ENCODE measurements at regions not wholly inside any gene's neighbourhood (a gene's known extent, or its start where the extent isn't known, plus 50 kb on each side); places are given as distances from the start of the nearest gene placed in this dataset.

DNA sequence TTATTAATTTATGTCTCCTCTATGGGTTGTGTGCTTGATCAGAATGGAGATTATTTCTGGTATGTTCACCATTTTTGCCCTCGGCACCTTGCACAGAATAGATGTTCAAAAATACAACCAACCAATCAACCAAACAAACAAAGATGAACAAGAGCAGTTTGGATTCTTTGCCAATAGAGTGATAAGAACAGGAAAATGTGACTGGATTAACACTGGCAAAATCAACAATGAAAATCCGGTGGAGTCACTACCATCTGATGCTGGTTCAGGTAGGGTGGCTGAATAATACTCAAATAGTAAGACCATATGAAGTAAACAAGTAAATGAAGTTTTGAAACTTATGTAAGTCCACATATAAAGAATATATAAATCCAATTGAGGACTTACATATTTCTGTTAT lies 685.0 kb upstream of the EPHA5 start:
- H3K9ac ChIP-seq, result no peak overlapping the region
- CTCF ChIA-PET, result no interaction called here
- H3K27ac ChIP-seq (ENCODE audit: low read depth in 2 of 2, low read length in 1 of 2), result no peak overlapping the region
- WGBS (ENCODE audit: low lambda C conversion rate), result 4% methylated on average over 2 of the region's 2 CpGs
- TF ChIP-seq RFX5 (IDR thresholded peaks at IDR 0.05; ENCODE audit: low read length) (no peak), GABPA (IDR thresholded peaks at IDR 0.05; ENCODE audit: low read depth) (no peak), MEF2A (IDR thresholded peaks at IDR 0.05; ENCODE audit: borderline replicate concordance, low read depth) (no peak), POLR2AphosphoS5 (IDR thresholded peaks at IDR 0.05; ENCODE audit: low read depth, low read length) (no peak)
- TF ChIP-seq, protein P1, sequence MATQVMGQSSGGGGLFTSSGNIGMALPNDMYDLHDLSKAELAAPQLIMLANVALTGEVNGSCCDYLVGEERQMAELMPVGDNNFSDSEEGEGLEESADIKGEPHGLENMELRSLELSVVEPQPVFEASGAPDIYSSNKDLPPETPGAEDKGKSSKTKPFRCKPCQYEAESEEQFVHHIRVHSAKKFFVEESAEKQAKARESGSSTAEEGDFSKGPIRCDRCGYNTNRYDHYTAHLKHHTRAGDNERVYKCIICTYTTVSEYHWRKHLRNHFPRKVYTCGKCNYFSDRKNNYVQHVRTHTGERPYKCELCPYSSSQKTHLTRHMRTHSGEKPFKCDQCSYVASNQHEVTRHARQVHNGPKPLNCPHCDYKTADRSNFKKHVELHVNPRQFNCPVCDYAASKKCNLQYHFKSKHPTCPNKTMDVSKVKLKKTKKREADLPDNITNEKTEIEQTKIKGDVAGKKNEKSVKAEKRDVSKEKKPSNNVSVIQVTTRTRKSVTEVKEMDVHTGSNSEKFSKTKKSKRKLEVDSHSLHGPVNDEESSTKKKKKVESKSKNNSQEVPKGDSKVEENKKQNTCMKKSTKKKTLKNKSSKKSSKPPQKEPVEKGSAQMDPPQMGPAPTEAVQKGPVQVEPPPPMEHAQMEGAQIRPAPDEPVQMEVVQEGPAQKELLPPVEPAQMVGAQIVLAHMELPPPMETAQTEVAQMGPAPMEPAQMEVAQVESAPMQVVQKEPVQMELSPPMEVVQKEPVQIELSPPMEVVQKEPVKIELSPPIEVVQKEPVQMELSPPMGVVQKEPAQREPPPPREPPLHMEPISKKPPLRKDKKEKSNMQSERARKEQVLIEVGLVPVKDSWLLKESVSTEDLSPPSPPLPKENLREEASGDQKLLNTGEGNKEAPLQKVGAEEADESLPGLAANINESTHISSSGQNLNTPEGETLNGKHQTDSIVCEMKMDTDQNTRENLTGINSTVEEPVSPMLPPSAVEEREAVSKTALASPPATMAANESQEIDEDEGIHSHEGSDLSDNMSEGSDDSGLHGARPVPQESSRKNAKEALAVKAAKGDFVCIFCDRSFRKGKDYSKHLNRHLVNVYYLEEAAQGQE (IDR thresholded peaks at IDR 0.05; ENCODE audit: low read depth, low read length), result no peak
- no peaks in the 10 kb centered on the region for H3F3A ChIP-seq (replicated peaks; ENCODE audit: insufficient read depth)
- no peak overlapping the region for H3K4me2 ChIP-seq
- no peak overlapping the region for H2AFZ ChIP-seq (ENCODE audit: low read depth)
- no peaks in the 10 kb centered on the region for H3K9me3 ChIP-seq
- DNase-seq, result no peak
- H4K20me1 ChIP-seq (ENCODE audit: insufficient read depth), result no peaks in the 10 kb centered on the region
- no peaks in the 10 kb centered on the region for H3K79me2 ChIP-seq (ENCODE audit: insufficient read depth)
- H3K9me2 ChIP-seq, result no peaks in the 10 kb centered on the region
- no peak overlapping the region for H3K4me3 ChIP-seq (ENCODE audit: low read depth in 2 of 2, low read length in 1 of 2)
- no peaks in the 10 kb centered on the region for H3K27me3 ChIP-seq (ENCODE audit: insufficient read depth)
- POLR2A ChIA-PET, result no interaction called here
- no peaks in the 10 kb centered on the region for H3K36me3 ChIP-seq (replicated peaks in 1 of 2; ENCODE audit: control insufficient read depth in 1 of 2, insufficient read depth in 2 of 2, low read length in 1 of 2)
- no peaks in the 10 kb centered on the region for H3K4me1 ChIP-seq (ENCODE audit: control insufficient read depth in 1 of 2, insufficient read depth in 2 of 2, low read depth in 1 of 2, low read length in 1 of 2)

- Histone ChIP-seq H3K27ac (ENCODE audit: low read depth in 2 of 2, low read length in 1 of 2) (no peak overlapping the region), H3K9ac (no peak overlapping the region), H3K9me2 (no peaks in the 10 kb centered on the region), H3K4me1 (ENCODE audit: control insufficient read depth in 1 of 2, insufficient read depth in 2 of 2, low read depth in 1 of 2, low read length in 1 of 2) (no peaks in the 10 kb centered on the region), H3K36me3 (replicated peaks in 1 of 2; ENCODE audit: control insufficient read depth in 1 of 2, insufficient read depth in 2 of 2, low read length in 1 of 2) (no peaks in the 10 kb centered on the region), H4K20me1 (ENCODE audit: insufficient read depth) (no peaks in the 10 kb centered on the region), H3K27me3 (ENCODE audit: insufficient read depth) (no peaks in the 10 kb centered on the region), H3F3A (replicated peaks; ENCODE audit: insufficient read depth) (no peaks in the 10 kb centered on the region), H2AFZ (ENCODE audit: low read depth) (no peak overlapping the region), H3K9me3 (no peaks in the 10 kb centered on the region), H3K4me3 (ENCODE audit: low read depth in 2 of 2, low read length in 1 of 2) (no peak overlapping the region), H3K79me2 (ENCODE audit: insufficient read depth) (no peaks in the 10 kb centered on the region), H3K4me2 (no peak overlapping the region)
- ChIA-PET CTCF (no interaction called here), POLR2A (no interaction called here)
- TF ChIP-seq, protein P1 (IDR thresholded peaks at IDR 0.05; ENCODE audit: low read depth, low read length), result no peak
- TF ChIP-seq RXRA (IDR thresholded peaks at IDR 0.05; ENCODE audit: borderline replicate concordance, low read depth), result no peak
- no peak for TF ChIP-seq USF2 (IDR thresholded peaks at IDR 0.05; ENCODE audit: borderline replicate concordance, low read depth, low read length)
- no peak for TF ChIP-seq FOXM1 (IDR thresholded peaks at IDR 0.05; ENCODE audit: low read depth)
- TF ChIP-seq EZH2phosphoT487 (IDR thresholded peaks at IDR 0.05; ENCODE audit: borderline replicate concordance, low read depth), result no peak
- no peak for TF ChIP-seq ELF1 (IDR thresholded peaks at IDR 0.05)
- DNase-seq, result no peak
- WGBS (ENCODE audit: low lambda C conversion rate), result 5% methylated on average over 2 of the region's 2 CpGs
Observed at GRCh38 chr4:66351761-66352160, 681.5 kb upstream of the EPHA5 start.

All from SK-N-SH (cell line).